ENCODE measurements at regions not wholly inside any gene's neighbourhood (a gene's known extent, or its start where the extent isn't known, plus 50 kb on each side); places are given as distances from the start of the nearest gene placed in this dataset.
"Not testable (repeated sequence)": the region's sequence is repeated elsewhere in the genome, so short reads cannot be mapped to it uniquely, and the experiment has no call there.

- DNase-seq = not testable (repeated sequence)
Observed at GRCh38 chr9:87049929-87050608, 102.8 kb upstream of the GAS1 start.

- DNase-seq = no peak
Observed at GRCh38 chr9:87054999-87055686, 107.8 kb upstream of the GAS1 start.

GRCh38 chr9:87059772-87060171, 112.5 kb upstream of the GAS1 start:
- no peak for DNase-seq

GRCh38 chr9:87062746-87063145, 115.4 kb upstream of the GAS1 start:
- no peak for DNase-seq

GRCh38 chr9:87063246-87063645, 115.9 kb upstream of the GAS1 start:
- no peak for DNase-seq

GRCh38 chr9:87063871-87064270, 116.6 kb upstream of the GAS1 start:
- no peak for DNase-seq

- no peak for DNase-seq
Observed at GRCh38 chr9:87064311-87064710, 117.0 kb upstream of the GAS1 start.

GRCh38 chr9:87065981-87066380, 118.7 kb upstream of the GAS1 start:
- no peak for DNase-seq

- DNase-seq = no peak
Observed at GRCh38 chr9:87067426-87067825, 120.1 kb upstream of the GAS1 start.

GRCh38 chr9:87068177-87068840, 121.0 kb upstream of the GAS1 start:
- no peak for DNase-seq

GRCh38 chr9:87069690-87070089, 122.4 kb upstream of the GAS1 start:
- no peak for DNase-seq

GRCh38 chr9:87070336-87070735, 123.0 kb upstream of the GAS1 start:
- no peak for DNase-seq

- DNase-seq = no peak
Observed at GRCh38 chr9:87071473-87071872, 124.2 kb upstream of the GAS1 start.

- no peak for DNase-seq
Observed at GRCh38 chr9:87073692-87074091, 126.4 kb upstream of the GAS1 start.

GRCh38 chr9:87075537-87075936, 128.2 kb upstream of the GAS1 start:
- no peak for DNase-seq

- DNase-seq = no peak
Observed at GRCh38 chr9:87076825-87077224, 129.5 kb upstream of the GAS1 start.

GRCh38 chr9:87077986-87078385, 130.7 kb upstream of the GAS1 start:
- DNase-seq = no peak

GRCh38 chr9:87080512-87081264, 133.4 kb upstream of the GAS1 start:
- no peak for DNase-seq

GRCh38 chr9:87081503-87081902, 134.2 kb upstream of the GAS1 start:
- DNase-seq = no peak

- no peak for DNase-seq
Observed at GRCh38 chr9:87083986-87084385, 136.7 kb upstream of the GAS1 start.

GRCh38 chr9:87084407-87084806, 137.1 kb upstream of the GAS1 start:
- DNase-seq = no peak

GRCh38 chr9:87085073-87085472, 137.8 kb upstream of the GAS1 start:
- no peak for DNase-seq

GRCh38 chr9:87085521-87085920, 138.2 kb upstream of the GAS1 start:
- no peak for DNase-seq
